Cardiac fibroblast (primary cell): ENCODE measurements at regions not wholly inside any gene's neighbourhood (a gene's known extent, or its start where the extent isn't known, plus 50 kb on each side); places are given as distances from the start of the nearest gene placed in this dataset.
"Not testable (repeated sequence)": the region's sequence is repeated elsewhere in the genome, so short reads cannot be mapped to it uniquely, and the experiment has no call there.

ENCODE experiments used
- DNase-seq, 2 donors: peaks; one replicate each; pipeline versions ENCODE4 v3.0.0 to v3.0.0-alpha.2; 2010; ENCODE audit warnings: low read depth in 2 of 2
- H3K4me3 ChIP-seq, 2 donors: replicated peaks in 1 of 2; 1 replicate in 1 of 2; 2 replicates in 1 of 2; pipeline ENCODE4 v1.5.1; 2011; ENCODE audit warnings: low read depth in 2 of 2, low read length in 2 of 2, mild to moderate bottlenecking in 2 of 2, moderate library complexity in 1 of 2
- TF ChIP-seq, protein P1 (sequence below): IDR thresholded peaks from one replicate; pipeline ENCODE4 v1.5.1; 2011; ENCODE audit warnings: low read depth, mild to moderate bottlenecking, low read length, inconsistent platforms

DNA sequence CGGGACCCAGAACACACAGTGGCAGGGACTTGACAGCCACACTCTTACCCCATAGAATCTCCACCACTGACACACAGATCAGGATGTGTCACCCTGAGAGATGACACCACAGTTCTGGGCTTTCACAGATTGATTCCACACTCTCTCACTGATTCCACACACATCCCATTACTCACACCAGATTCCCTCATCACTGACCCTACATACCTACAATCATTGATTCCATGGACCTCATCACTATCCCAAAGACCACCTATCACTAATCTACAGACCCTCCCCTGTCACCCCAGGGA, 57.6 kb upstream of the ZNF527 start:
- peak in 1 of 2 donors; percentile 8 for DNase-seq
- H3K4me3 ChIP-seq, result no peak overlapping the region
- TF ChIP-seq, protein P1, sequence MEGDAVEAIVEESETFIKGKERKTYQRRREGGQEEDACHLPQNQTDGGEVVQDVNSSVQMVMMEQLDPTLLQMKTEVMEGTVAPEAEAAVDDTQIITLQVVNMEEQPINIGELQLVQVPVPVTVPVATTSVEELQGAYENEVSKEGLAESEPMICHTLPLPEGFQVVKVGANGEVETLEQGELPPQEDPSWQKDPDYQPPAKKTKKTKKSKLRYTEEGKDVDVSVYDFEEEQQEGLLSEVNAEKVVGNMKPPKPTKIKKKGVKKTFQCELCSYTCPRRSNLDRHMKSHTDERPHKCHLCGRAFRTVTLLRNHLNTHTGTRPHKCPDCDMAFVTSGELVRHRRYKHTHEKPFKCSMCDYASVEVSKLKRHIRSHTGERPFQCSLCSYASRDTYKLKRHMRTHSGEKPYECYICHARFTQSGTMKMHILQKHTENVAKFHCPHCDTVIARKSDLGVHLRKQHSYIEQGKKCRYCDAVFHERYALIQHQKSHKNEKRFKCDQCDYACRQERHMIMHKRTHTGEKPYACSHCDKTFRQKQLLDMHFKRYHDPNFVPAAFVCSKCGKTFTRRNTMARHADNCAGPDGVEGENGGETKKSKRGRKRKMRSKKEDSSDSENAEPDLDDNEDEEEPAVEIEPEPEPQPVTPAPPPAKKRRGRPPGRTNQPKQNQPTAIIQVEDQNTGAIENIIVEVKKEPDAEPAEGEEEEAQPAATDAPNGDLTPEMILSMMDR, result no peak

GRCh38 chr19:37317403-37318209, 53.3 kb upstream of the ZNF527 start:
- DNase-seq, result peak; percentile 99 to 100
- H3K4me3 ChIP-seq, result peak overlapping the region; percentile 82 to 88
- TF ChIP-seq, protein P1, result peak; percentile 33

DNA sequence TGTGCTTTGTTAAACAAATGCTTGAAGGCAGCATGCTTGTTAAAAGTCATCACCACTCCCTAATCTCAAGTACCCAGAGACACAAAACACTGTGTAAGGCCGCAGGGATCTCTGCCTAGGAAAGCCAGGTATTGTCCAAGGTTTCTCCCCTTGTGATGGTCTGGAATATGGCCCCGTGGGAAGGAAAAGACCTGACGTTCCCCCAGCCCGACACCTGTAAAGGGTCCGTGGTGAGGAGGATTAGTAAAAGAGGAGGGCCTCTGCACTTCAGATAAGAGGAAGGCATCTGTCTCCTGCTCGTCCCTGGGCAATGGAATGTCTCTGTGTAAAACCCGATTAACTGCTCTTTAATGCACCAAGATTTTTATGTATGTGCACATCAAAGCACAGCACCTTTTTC, 49.9 kb upstream of the ZNF527 start:
- not testable (repeated sequence) for DNase-seq, H3K4me3 ChIP-seq
